GM23338 (cell line): ENCODE measurements at regions not wholly inside any gene's neighbourhood (a gene's known extent, or its start where the extent isn't known, plus 50 kb on each side); places are given as distances from the start of the nearest gene placed in this dataset.

Experiments
- ATAC-seq: fragments of 200-7000 bp; cut with Tn5 transposase; 3 replicates; pipeline ENCODE4 v1.9.1; 2020
- DNase-seq: peaks from one replicate; pipeline ENCODE4 v3.0.0-alpha.2; 2015; ENCODE audit warnings: low spot score
- H2AFZ ChIP-seq: fragments of 200-600 bp; sonication (generic); 2 replicates; pipeline ENCODE4 v1.8.0; 2016; ENCODE audit warnings: antibody characterized with exemption, mild to moderate bottlenecking, moderate library complexity
- H3F3A ChIP-seq: fragments of 200-600 bp; sonication (generic); replicated peaks from 2 replicates; pipeline ENCODE4 v1.8.0; 2017; ENCODE audit warnings: antibody characterized with exemption, mixed run types, low read depth
- H3K27ac ChIP-seq: fragments of 200-600 bp; sonication (generic); 2 replicates; pipeline ENCODE4 v1.6.1; 2016; ENCODE audit warnings: low read depth
- H3K27me3 ChIP-seq: fragments of 200-600 bp; sonication (generic); 2 replicates; pipeline ENCODE4 v1.8.0; 2016; ENCODE audit warnings: mild to moderate bottlenecking, mixed run types, moderate library complexity; ENCODE audit not compliant: insufficient read depth
- H3K36me3 ChIP-seq: fragments of 200-600 bp; sonication (generic); 2 replicates; pipeline ENCODE4 v1.8.0; 2016; ENCODE audit warnings: mild to moderate bottlenecking; ENCODE audit not compliant: insufficient read depth
- H3K4me1 ChIP-seq: fragments of 200-600 bp; sonication (generic); 2 replicates; pipeline ENCODE4 v1.8.0; 2016; ENCODE audit warnings: mild to moderate bottlenecking, moderate library complexity; ENCODE audit not compliant: insufficient read depth
- H3K4me2 ChIP-seq: fragments of 200-600 bp; sonication (generic); 2 replicates; pipeline ENCODE4 v1.7.1; 2017; ENCODE audit warnings: mixed run types
- H3K4me3 ChIP-seq: fragments of 200-600 bp; sonication (generic); 2 replicates; pipeline ENCODE4 v1.6.1; 2016; ENCODE audit warnings: mixed run types
- H3K79me2 ChIP-seq: fragments of 200-600 bp; sonication (generic); replicated peaks from 2 replicates; pipeline ENCODE4 v1.8.0; 2017; ENCODE audit warnings: mild to moderate bottlenecking; ENCODE audit not compliant: insufficient read depth
- H3K9me2 ChIP-seq: fragments of 200-600 bp; sonication (generic); 2 replicates; pipeline ENCODE4 v1.8.0; 2017; ENCODE audit not compliant: insufficient read depth
- H4K20me1 ChIP-seq: fragments of 200-600 bp; sonication (generic); replicated peaks from 2 replicates; pipeline ENCODE4 v1.8.0; 2017; ENCODE audit warnings: mild to moderate bottlenecking; ENCODE audit not compliant: insufficient read depth
- H3K27ac Mint-ChIP-seq: 2 replicates; pipeline ENCODE4 v1.8.0; 2020; ENCODE audit warnings: inconsistent platforms, mild to moderate bottlenecking, moderate library complexity, mixed read lengths
- H3K27me3 Mint-ChIP-seq: 3 replicates; pipeline ENCODE4 v1.8.0; 2022; ENCODE audit warnings: low read depth, mild to moderate bottlenecking, moderate library complexity, mixed read lengths, inconsistent platforms; ENCODE audit not compliant: insufficient read depth, poor library complexity
- H3K36me3 Mint-ChIP-seq: 3 replicates; pipeline ENCODE4 v1.8.0; 2021; ENCODE audit warnings: low read depth, mild to moderate bottlenecking, inconsistent platforms, moderate library complexity, mixed read lengths
- H3K4me1 Mint-ChIP-seq: 3 replicates; pipeline ENCODE4 v1.8.0; 2020; ENCODE audit warnings: mild to moderate bottlenecking, inconsistent platforms, mixed read lengths
- H3K4me3 Mint-ChIP-seq: 3 replicates; pipeline ENCODE4 v1.8.0; 2021; ENCODE audit warnings: moderate library complexity, mild to moderate bottlenecking, inconsistent platforms, mixed read lengths
- H3K9me3 Mint-ChIP-seq: 3 replicates; pipeline ENCODE4 v1.8.0; 2020; ENCODE audit warnings: moderate library complexity, mild to moderate bottlenecking, inconsistent platforms, mixed read lengths
- CREB1 ChIP-seq: fragments of 250-450 bp; sonication (Bioruptor Pico); IDR thresholded peaks from 2 replicates; pipeline ENCODE4 v1.5.0; 2020; ENCODE audit warnings: low read depth, mild to moderate bottlenecking, moderate library complexity
- CTCF ChIP-seq, 2 experiments: fragments of 200-600 bp in 1 of 2; sonication (generic) in 1 of 2; conservative IDR thresholded peaks; 2 replicates each; pipeline versions ENCODE4 v1.5.1 to v1.6.1; 2016 to 2017; ENCODE audit warnings: antibody characterized with exemption in 2 of 2, low read depth in 2 of 2, mild to moderate bottlenecking in 2 of 2, moderate library complexity in 1 of 2
- EZH2 ChIP-seq: fragments of 200-600 bp; sonication (generic); IDR thresholded peaks from one replicate; pipeline ENCODE4 v1.8.0; 2017; ENCODE audit warnings: antibody characterized with exemption, mild to moderate bottlenecking, low read depth; ENCODE audit not compliant: unreplicated experiment
- EZH2phosphoT487 ChIP-seq: fragments of 200-600 bp; sonication (generic); IDR thresholded peaks from one replicate; pipeline ENCODE4 v1.8.1; 2018; ENCODE audit warnings: antibody characterized with exemption; ENCODE audit not compliant: unreplicated experiment
- JUNB ChIP-seq: IDR thresholded peaks from one replicate; pipeline ENCODE4 v1.6.1; 2016; ENCODE audit warnings: antibody characterized with exemption; ENCODE audit not compliant: unreplicated experiment
- NANOG ChIP-seq: IDR thresholded peaks from 2 replicates; pipeline ENCODE4 v1.6.1; 2016; ENCODE audit warnings: antibody characterized with exemption, borderline replicate concordance
- POLR2AphosphoS5 ChIP-seq: IDR thresholded peaks from 2 replicates; pipeline ENCODE4 v1.6.1; 2016; ENCODE audit warnings: antibody characterized with exemption, low read depth
- REST ChIP-seq: IDR thresholded peaks from one replicate; pipeline ENCODE4 v1.6.1; 2018; ENCODE audit warnings: antibody characterized with exemption; ENCODE audit not compliant: unreplicated experiment
- STAT1 ChIP-seq: IDR thresholded peaks from one replicate; pipeline ENCODE4 v1.6.1; 2016; ENCODE audit warnings: antibody characterized with exemption; ENCODE audit not compliant: unreplicated experiment
- ZNF114 ChIP-seq: fragments of 250-450 bp; sonication (Bioruptor Pico); IDR thresholded peaks from 2 replicates; pipeline ENCODE4 v1.5.0; 2020; ENCODE audit warnings: mild to moderate bottlenecking, moderate library complexity
- ZNF331 ChIP-seq: fragments of 250-450 bp; sonication (Bioruptor Pico); IDR thresholded peaks from 2 replicates; pipeline ENCODE4 v1.5.0; 2020; ENCODE audit warnings: low read depth, mild to moderate bottlenecking, moderate library complexity
- ZNF462 ChIP-seq: fragments of 250-450 bp; sonication (Bioruptor Pico); IDR thresholded peaks from 2 replicates; pipeline ENCODE4 v1.5.0; 2020; ENCODE audit warnings: mild to moderate bottlenecking, moderate library complexity
- TF ChIP-seq, protein P1 (sequence below): IDR thresholded peaks from 2 replicates; pipeline ENCODE4 v1.6.1; 2016; ENCODE audit warnings: antibody characterized with exemption

DNA sequence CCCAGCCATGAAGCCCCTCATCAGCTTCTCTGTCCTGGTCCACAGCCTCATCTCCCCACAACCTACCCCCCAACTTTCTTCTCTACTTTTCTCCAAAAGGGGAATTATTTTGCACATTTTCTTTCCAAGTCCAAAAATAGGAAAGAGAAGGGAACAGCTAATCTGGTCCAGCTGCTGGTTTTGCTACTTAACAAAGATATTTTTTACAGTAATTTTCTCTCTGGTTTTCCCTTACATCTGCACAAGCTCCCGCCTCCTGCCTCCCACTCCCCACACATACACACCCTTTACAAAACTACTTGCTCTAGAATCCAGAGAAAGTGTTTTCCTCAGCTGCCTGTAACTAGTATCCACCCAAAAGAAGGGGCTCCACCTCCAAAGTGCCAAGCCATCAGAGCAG is 177.2 kb downstream of the POLR2M start:
- Histone ChIP-seq H3K27ac (no peak overlapping the region), H2AFZ (no peak overlapping the region), H3K4me2 (no peak overlapping the region), H3K79me2 (no peaks in the 10 kb centered on the region), H3K9me2 (peaks cover 10% of the 10 kb centered on the region; the same call in 1 of the 2 replicates), H3F3A (no peaks in the 10 kb centered on the region), H3K36me3 (no peaks in the 10 kb centered on the region), H3K27me3 (no peaks in the 10 kb centered on the region), H3K4me3 (no peak overlapping the region), H3K4me1 (no peaks in the 10 kb centered on the region), H4K20me1 (no peaks in the 10 kb centered on the region)
- DNase-seq, result no peak
- Mint-ChIP-seq H3K4me1 (no peaks in the 10 kb centered on the region), H3K36me3 (no peaks in the 10 kb centered on the region), H3K9me3 (no peaks in the 10 kb centered on the region), H3K27ac (no peak overlapping the region), H3K4me3 (no peak overlapping the region), H3K27me3 (no peaks in the 10 kb centered on the region)
- ATAC-seq, result no peak
- no peak for TF ChIP-seq STAT1
- no peak for TF ChIP-seq REST
- no peak for TF ChIP-seq ZNF114 (CRISPR knock-in tag)
- no peak for TF ChIP-seq ZNF331 (CRISPR knock-in tag)
- no peak for TF ChIP-seq EZH2
- TF ChIP-seq JUNB, result no peak
- no peak for TF ChIP-seq CREB1 (CRISPR knock-in tag)
- TF ChIP-seq EZH2phosphoT487, result no peak
- TF ChIP-seq CTCF (conservative IDR thresholded peaks at IDR 0.05; ENCODE audit: low read depth in 2 of 2), result no peak
- no peak for TF ChIP-seq NANOG
- TF ChIP-seq POLR2AphosphoS5, result no peak
- TF ChIP-seq ZNF462 (CRISPR knock-in tag), result no peak
- TF ChIP-seq, protein P1, sequence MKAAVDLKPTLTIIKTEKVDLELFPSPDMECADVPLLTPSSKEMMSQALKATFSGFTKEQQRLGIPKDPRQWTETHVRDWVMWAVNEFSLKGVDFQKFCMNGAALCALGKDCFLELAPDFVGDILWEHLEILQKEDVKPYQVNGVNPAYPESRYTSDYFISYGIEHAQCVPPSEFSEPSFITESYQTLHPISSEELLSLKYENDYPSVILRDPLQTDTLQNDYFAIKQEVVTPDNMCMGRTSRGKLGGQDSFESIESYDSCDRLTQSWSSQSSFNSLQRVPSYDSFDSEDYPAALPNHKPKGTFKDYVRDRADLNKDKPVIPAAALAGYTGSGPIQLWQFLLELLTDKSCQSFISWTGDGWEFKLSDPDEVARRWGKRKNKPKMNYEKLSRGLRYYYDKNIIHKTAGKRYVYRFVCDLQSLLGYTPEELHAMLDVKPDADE, result no peak
